HepG2 (cell line): ENCODE measurements at regions not wholly inside any gene's neighbourhood (a gene's known extent, or its start where the extent isn't known, plus 50 kb on each side); places are given as distances from the start of the nearest gene placed in this dataset.

Experiments used
- ATAC-seq: fragments of 200-7000 bp; cut with Tn5 transposase; 3 replicates; pipeline ENCODE4 v1.9.1; 2020; ENCODE audit warnings: mild to moderate bottlenecking, moderate library complexity
- BruUV-seq: library from RNA; stranded (reverse); fragments of 400-500 nt; replicated peaks from 2 replicates; lab custom pipeline; 2021; lab: Mats Ljungman, UMichigan
- CTCF ChIA-PET: fragments of 300-600 bp; formaldehyde crosslinking; extraction: SDS; loops from one replicate; lab custom pipeline; 2021; ENCODE audit warnings: low total read pairs, inconsistent platforms, low intra/inter-chr PET ratio; lab: Yijun Ruan, JAX
- POLR2A ChIA-PET: fragments of 350-600 bp; sonication (Branson Sonifier 250); formaldehyde crosslinking; loops from one replicate; lab custom pipeline; 2020; ENCODE audit warnings: antibody characterized with exemption, inconsistent platforms; lab: Yijun Ruan, JAX
- DNase-seq: peaks from one replicate; pipeline ENCODE4 v3.0.0-alpha.2; 2015; ENCODE audit warnings: low spot score
- FAIRE-seq: peaks from 3 replicates; lab custom pipeline; 2011; peaks lifted over from hg19 to GRCh38; lab: Jason Lieb, UNC
- H2AFZ ChIP-seq: one replicate; pipeline ENCODE4 v1.6.1; 2011; ENCODE audit warnings: low read length, inconsistent platforms
- H3K27ac ChIP-seq: fragments of 300-600 bp; 3 replicates; pipeline ENCODE4 v1.8.0; 2011; ENCODE audit warnings: mixed run types, mild to moderate bottlenecking, mixed read lengths, low read length, inconsistent platforms; ENCODE audit not compliant: insufficient read depth; ENCODE audit errors: extremely low read length
- H3K27me3 ChIP-seq, 2 experiments: fragments of 200-600 bp in 1 of 2; 2 replicates in 1 of 2; 3 replicates in 1 of 2; pipeline versions ENCODE4 v1.6.0 to v1.8.0; 2011; ENCODE audit warnings: low read length in 2 of 2, mild to moderate bottlenecking in 2 of 2, moderate library complexity in 2 of 2, inconsistent platforms in 1 of 2; ENCODE audit not compliant: insufficient read depth in 2 of 2, control insufficient read depth in 1 of 2
- H3K36me3 ChIP-seq, 2 experiments: fragments of 200-600 bp in 1 of 2; replicated peaks in 1 of 2; 2 replicates in 1 of 2; 3 replicates in 1 of 2; pipeline versions ENCODE4 v1.5.1 to v1.8.0; 2011; ENCODE audit warnings: low read length in 2 of 2, inconsistent platforms in 1 of 2; ENCODE audit not compliant: insufficient read depth in 2 of 2, control insufficient read depth in 1 of 2
- H3K4me1 ChIP-seq: 2 replicates; pipeline ENCODE4 v1.5.1; 2012; ENCODE audit warnings: low read length, inconsistent platforms; ENCODE audit not compliant: insufficient read depth
- H3K4me2 ChIP-seq: 2 replicates; pipeline ENCODE4 v1.6.0; 2011; ENCODE audit warnings: low read depth, low read length, inconsistent platforms
- H3K4me3 ChIP-seq, 3 experiments: fragments of 200-600 bp in 1 of 3; sonication (generic), shearing (Covaris generic) in 1 of 3; replicated peaks in 1 of 3; 2 replicates each; pipeline ENCODE4 v1.5.1; 2011 to 2016; ENCODE audit warnings: low read length in 3 of 3, inconsistent platforms in 2 of 3, low read depth in 2 of 3, mild to moderate bottlenecking in 2 of 3, control low read depth in 1 of 3, mixed read lengths in 1 of 3; ENCODE audit not compliant: insufficient read depth in 1 of 3
- H3K79me2 ChIP-seq: one replicate; pipeline ENCODE4 v1.6.1; 2011; ENCODE audit warnings: low read length, inconsistent platforms; ENCODE audit not compliant: insufficient read depth
- H3K9ac ChIP-seq: 2 replicates; pipeline ENCODE4 v1.6.0; 2011; ENCODE audit warnings: mild to moderate bottlenecking, low read depth, low read length, inconsistent platforms; ENCODE audit not compliant: insufficient read depth
- H3K9me3 ChIP-seq: 2 replicates; pipeline ENCODE4 v1.5.1; 2012; ENCODE audit warnings: mild to moderate bottlenecking, low read length
- H4K20me1 ChIP-seq: 2 replicates; pipeline ENCODE4 v1.6.0; 2011; ENCODE audit warnings: inconsistent platforms, mild to moderate bottlenecking, low read length, moderate library complexity; ENCODE audit not compliant: insufficient read depth
- MZF1 ChIP-seq: sonication (generic); formaldehyde crosslinking; IDR thresholded peaks from 2 replicates; pipeline ENCODE4 v1.8.1; 2023; ENCODE audit warnings: mild to moderate bottlenecking, missing genetic modification reagents, borderline replicate concordance
- ZNF558 ChIP-seq: sonication (generic); formaldehyde crosslinking; IDR thresholded peaks from 2 replicates; pipeline ENCODE4 v1.9.0; 2022; ENCODE audit warnings: mild to moderate bottlenecking, missing genetic modification reagents, borderline replicate concordance
- in situ Hi-C: cut with HindIII; loops from 2 replicates; pipeline ENCODE4 v1.10.0; 2017; ENCODE audit warnings: low pct_unique_long_range_greater_than_20kb; ENCODE audit not compliant: extremely low pct_ligation_motif_present
- intact Hi-C: fragments of 100-400 bp; cut with micrococcal nuclease; formaldehyde crosslinking; loops from one replicate; pipeline ENCODE4 v1.10.0; 2022; ENCODE audit not compliant: unreplicated experiment
- TF ChIP-seq, protein P1 (sequence below): sonication (generic); formaldehyde crosslinking; IDR thresholded peaks from 2 replicates; pipeline ENCODE4 v1.5.1; 2020; ENCODE audit warnings: mild to moderate bottlenecking, missing genetic modification reagents
- TF ChIP-seq, protein P2 (sequence below): sonication (generic); formaldehyde crosslinking; IDR thresholded peaks from 2 replicates; pipeline ENCODE4 v1.5.0; 2020; ENCODE audit warnings: mild to moderate bottlenecking, missing genetic modification reagents
- TF ChIP-seq, protein P3 (sequence below): sonication (generic); formaldehyde crosslinking; IDR thresholded peaks from 2 replicates; pipeline ENCODE4 v1.5.1; 2020; ENCODE audit warnings: missing genetic modification reagents, mild to moderate bottlenecking, borderline replicate concordance

DNA sequence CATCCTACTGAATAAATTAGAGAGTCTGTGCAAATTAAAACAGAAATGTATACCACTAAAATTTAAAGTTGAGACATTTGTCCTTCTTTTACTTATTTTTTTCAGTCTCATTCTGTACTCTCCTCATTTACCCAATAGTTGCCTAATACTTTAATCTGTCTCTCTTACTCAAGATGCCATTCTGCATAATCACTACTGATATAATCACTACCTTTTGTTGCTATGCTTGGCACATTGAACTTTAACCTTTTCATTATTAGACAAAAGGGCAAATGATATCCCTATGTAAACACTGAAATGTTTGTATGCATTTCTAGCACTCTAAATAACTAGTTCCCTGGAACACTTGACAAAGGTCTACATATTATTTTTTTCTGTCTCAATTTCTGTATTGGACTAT is 1108.3 kb upstream of the FLRT2 start:
- Histone ChIP-seq H3K9me3 (peaks cover 60% of the 10 kb centered on the region), H4K20me1 (no peaks in the 10 kb centered on the region), H3K27me3 (no peaks in the 10 kb centered on the region)
- POLR2A ChIA-PET: no interaction called here
- ATAC-seq: no peak
- TF ChIP-seq, protein P1, sequence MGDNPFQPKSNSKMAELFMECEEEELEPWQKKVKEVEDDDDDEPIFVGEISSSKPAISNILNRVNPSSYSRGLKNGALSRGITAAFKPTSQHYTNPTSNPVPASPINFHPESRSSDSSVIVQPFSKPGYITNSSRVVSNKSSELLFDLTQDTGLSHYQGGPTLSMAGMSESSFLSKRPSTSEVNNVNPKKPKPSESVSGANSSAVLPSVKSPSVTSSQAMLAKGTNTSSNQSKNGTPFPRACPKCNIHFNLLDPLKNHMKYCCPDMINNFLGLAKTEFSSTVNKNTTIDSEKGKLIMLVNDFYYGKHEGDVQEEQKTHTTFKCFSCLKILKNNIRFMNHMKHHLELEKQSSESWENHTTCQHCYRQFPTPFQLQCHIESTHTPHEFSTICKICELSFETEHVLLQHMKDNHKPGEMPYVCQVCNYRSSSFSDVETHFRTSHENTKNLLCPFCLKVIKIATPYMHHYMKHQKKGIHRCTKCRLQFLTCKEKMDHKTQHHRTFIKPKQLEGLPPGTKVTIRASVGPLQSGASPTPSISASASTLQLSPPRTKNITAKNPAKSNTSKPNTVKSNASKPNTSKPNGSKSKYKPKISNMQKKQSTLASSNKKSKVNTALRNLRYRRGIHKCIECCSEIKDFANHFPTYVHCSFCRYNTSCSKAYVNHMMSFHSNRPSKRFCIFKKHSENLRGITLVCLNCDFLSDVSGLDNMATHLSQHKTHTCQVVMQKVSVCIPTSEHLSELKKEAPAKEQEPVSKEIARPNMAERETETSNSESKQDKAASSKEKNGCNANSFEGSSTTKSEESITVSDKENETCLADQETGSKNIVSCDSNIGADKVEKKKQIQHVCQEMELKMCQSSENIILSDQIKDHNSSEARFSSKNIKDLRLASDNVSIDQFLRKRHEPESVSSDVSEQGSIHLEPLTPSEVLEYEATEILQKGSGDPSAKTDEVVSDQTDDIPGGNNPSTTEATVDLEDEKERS: no peak
- TF ChIP-seq ZNF558 (no peak), MZF1 (CRISPR knock-in tag) (no peak)
- TF ChIP-seq, protein P2, sequence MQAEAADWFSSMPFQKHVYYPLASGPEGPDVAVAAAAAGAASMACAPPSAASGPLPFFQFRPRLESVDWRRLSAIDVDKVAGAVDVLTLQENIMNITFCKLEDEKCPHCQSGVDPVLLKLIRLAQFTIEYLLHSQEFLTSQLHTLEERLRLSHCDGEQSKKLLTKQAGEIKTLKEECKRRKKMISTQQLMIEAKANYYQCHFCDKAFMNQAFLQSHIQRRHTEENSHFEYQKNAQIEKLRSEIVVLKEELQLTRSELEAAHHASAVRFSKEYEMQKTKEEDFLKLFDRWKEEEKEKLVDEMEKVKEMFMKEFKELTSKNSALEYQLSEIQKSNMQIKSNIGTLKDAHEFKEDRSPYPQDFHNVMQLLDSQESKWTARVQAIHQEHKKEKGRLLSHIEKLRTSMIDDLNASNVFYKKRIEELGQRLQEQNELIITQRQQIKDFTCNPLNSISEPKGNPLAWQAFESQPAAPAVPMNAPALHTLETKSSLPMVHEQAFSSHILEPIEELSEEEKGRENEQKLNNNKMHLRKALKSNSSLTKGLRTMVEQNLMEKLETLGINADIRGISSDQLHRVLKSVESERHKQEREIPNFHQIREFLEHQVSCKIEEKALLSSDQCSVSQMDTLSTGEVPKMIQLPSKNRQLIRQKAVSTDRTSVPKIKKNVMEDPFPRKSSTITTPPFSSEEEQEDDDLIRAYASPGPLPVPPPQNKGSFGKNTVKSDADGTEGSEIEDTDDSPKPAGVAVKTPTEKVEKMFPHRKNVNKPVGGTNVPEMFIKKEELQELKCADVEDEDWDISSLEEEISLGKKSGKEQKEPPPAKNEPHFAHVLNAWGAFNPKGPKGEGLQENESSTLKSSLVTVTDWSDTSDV (CRISPR knock-in tag): no peak
- TF ChIP-seq, protein P3, sequence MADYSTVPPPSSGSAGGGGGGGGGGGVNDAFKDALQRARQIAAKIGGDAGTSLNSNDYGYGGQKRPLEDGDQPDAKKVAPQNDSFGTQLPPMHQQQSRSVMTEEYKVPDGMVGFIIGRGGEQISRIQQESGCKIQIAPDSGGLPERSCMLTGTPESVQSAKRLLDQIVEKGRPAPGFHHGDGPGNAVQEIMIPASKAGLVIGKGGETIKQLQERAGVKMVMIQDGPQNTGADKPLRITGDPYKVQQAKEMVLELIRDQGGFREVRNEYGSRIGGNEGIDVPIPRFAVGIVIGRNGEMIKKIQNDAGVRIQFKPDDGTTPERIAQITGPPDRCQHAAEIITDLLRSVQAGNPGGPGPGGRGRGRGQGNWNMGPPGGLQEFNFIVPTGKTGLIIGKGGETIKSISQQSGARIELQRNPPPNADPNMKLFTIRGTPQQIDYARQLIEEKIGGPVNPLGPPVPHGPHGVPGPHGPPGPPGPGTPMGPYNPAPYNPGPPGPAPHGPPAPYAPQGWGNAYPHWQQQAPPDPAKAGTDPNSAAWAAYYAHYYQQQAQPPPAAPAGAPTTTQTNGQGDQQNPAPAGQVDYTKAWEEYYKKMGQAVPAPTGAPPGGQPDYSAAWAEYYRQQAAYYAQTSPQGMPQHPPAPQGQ: no peak
- TF ChIP-seq, all 625 proteins: peak for 0
- DNase-seq (no peak), FAIRE-seq (no peak)
- CTCF ChIA-PET: no interaction called here
- in situ Hi-C loops: no loop called here
- BruUV-seq: no TSS peak
- no peak overlapping the region for H3K4me2 ChIP-seq
- no peak overlapping the region for H3K27ac ChIP-seq
- H3K79me2 ChIP-seq: no peaks in the 10 kb centered on the region
- H2AFZ ChIP-seq: no peak overlapping the region
- H3K4me1 ChIP-seq: no peaks in the 10 kb centered on the region
- H3K36me3 ChIP-seq: no peaks in the 10 kb centered on the region
- no peak overlapping the region for H3K4me3 ChIP-seq
- no peak overlapping the region for H3K9ac ChIP-seq
- intact Hi-C loops: no loop called here
